NCI-H2107 (cell line): ENCODE measurements at regions not wholly inside any gene's neighbourhood (a gene's known extent, or its start where the extent isn't known, plus 50 kb on each side); places are given as distances from the start of the nearest gene placed in this dataset.

ENCODE experiments used
- DNase-seq: peaks from one replicate; lab custom pipeline; 2025; lab: John Stamatoyannopoulos, UW

- DNase-seq: no peak
These were observed 116.6 kb downstream of the GLI2 start for GRCh38 chr2:120852200-120852815.

DNA sequence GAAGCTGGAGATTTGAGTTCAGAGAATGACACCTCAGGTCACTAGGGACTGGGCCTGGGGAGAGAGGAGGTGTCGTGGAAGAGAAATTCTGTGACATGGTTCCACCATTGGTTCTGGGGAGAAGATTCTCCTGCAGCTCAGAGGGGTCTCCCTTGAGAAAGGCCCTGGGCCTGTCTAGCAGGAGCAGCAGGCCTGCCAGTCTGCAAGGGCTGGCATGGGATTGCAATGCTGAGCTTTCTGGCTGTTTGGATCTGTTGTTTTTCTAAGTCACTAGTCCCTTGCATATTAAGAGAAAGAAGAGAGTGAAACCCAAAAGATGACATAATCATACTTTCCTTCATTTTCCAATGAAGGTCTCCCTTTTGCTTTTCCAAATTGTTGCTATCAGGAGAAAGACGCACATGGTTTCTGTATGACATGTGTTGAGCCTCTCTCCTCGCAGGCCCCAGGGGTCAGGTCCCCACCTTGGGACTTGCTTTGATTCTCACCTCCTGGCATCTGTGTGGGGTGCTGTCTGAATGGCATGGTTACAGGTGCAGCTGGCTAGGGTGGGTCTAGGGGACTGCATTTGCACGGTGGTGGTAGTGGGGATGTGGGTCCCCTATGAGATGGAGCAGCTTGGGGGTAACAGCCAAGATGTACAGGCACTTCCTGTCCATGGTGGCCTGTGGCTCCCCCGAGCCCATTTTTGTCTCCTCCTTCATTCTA is 117.8 kb downstream of the GLI2 start:
- DNase-seq: no peak

DNA sequence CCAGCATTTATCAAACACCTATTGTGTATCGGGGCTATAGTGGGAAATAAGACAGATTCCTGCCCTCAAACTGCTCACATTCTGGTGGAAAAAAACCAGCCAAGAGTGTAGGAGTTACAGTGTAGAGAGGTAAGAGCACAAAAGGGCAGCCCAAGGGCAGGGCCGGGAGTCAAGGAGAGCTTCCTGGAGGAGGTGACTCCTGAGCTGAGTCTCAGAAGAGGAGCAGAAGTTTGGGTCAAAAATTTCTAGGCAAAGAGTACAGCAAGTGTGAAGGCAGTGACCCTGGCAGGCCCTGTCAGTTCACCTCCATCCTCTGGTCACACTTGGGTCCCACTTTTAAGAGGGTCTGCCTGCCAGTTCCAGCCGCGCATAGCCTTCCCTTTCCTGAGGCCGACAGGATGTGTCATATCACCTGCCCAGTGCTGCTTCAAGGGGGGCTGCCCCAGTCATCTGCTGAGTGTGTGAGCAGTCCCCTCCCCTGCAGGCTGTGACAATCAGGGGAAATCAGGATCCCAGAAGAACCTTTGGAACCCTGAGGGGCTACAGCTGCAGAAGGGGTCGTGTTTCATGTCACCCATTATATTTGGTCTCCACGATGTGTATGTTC is 118.4 kb downstream of the GLI2 start:
- DNase-seq: no peak

DNA sequence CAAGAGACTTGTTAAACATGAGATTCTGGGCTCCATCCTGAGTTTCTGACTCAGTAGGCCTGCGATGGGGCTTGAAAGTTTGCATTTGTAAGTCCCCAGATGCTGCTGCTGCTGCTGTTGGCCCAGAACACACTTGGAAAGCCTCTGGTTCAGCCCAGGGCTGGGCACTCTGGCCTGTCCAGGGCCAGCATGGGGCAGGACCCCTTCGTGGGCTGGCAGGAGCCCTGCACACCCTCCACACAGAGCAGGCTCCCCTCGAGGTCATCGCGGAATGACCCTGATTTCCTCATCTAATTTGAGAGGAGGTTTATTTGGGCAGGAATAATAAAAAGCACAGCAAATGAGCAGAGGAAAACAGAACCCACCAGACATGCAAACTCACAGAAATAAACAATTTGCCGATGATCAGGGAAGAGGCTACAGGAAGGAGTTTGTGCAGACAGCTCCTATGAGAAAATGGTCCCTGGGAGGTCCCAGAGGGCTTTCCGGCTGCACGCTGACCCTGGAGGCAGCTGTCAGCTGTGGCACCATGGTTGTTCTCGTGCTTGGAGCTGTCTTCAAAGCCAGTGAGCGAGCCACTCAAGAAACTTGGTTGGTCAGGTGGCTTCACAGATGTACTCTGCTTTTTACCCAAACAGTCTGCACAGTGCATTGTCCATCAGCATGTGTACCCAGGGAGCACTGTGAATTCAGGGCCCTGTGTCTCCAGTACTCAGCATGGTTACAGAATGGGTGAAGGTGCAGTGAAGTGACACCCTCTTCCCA is 119.3 kb downstream of the GLI2 start:
- DNase-seq: no peak

DNA sequence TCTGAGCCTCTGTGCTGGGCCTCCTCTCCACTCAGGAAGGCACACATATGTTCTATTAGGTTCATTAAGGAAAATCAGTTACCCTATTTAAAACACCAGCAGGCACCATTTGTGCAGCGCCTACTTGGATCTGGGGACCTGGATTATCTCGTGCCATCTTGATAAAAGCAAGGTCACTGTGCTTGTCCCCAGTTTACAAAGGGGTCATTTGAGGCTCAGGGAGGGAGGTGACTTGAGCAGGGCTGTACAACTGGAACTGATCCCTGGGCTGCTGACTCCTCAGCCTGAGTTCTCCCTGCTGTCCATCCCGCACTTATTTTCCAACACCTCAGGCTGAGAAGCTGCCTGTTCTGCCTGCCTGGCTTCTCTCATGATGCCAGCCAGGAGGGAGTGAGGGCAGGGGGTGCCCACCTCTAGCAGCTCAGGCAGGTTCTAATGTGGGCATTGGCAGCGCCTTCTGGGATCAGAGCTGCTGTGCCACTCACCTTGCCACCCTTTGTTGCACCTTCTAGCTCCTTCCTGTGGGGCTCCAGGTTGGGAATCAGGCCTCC is 120.3 kb downstream of the GLI2 start:
- DNase-seq: no peak

DNA sequence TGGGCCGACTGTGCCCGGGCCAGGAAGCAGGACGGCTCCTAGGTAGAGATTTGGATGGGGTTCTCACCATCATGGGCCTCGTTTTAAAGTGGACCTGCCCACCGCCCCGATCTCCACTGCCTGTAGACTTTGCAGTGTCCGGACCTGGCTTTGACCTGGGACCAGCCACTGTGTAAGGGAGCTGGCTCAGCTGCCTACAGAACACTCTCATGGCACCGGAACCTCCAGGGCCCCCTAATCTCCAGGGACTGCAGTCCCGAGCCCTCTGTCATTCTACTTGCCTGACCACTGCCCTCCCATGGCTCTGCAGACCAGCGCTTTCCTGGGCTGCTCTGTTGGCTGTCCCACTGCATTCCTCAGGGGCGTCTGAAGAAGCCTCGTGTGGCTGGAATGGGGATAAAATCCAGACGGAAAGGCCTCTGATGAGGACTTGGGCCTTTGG is 120.8 kb downstream of the GLI2 start:
- no peak for DNase-seq

DNA sequence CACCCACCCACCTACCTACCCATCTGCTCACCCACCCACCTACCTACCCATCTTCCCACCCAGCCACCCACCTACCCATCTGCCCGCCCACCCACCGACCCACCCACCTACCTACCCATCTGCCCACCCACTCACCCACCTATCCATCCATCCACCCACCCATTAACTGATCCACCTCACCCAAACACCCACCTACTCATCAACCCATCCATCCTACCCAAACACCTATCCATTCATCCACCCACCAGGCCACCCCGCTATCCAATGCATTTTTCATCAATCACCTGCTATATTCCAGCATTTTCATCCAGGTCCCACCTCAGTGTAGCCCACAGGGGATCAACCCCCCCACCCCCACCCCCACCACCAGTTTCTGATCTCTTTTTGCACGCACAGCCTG is 121.8 kb downstream of the GLI2 start:
- DNase-seq: no peak

GRCh38 chr2:120857931-120858330 is 122.3 kb downstream of the GLI2 start:
- DNase-seq: no peak

GRCh38 chr2:120858361-120859106 is 122.9 kb downstream of the GLI2 start:
- no peak for DNase-seq

DNA sequence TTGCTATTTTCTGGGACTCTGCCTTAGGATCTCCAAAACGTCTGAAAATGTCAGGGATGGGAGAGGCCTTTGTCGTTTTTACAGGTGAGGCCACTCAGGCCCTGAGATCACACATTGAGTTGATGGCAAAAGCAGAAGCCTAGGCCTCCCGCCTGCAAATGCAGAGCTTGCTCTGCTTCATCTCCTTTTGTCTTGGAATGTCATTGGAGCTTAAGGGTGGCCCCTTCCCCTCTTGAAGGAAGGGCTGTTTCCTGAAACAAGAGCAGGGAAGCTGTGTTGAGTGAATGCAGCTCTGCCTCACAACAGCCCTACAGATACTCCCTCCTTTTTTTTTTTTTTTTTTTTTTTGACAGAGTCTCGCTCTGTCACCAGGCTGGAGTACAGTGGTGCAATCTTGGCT is 123.5 kb downstream of the GLI2 start:
- no peak for DNase-seq

- no peak for DNase-seq
These were observed 124.3 kb downstream of the GLI2 start for GRCh38 chr2:120859814-120860578.

DNA sequence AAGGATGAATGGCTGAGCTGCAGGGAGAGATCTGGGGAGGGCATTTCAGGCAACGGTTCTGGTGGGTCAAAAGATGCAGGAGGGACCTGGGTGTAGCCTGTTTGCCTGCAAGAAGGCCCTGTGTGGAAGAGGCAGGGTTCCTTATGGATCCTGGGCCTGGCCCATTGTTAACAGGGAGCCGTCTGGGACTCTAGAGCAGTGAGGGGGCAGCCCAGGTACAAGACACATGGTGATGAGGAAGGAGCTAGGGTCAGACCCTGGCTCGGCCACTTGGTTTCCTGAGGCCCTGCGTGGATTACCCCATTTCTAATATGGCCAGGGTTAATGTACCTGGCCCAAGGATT is 124.9 kb downstream of the GLI2 start:
- DNase-seq: no peak

DNA sequence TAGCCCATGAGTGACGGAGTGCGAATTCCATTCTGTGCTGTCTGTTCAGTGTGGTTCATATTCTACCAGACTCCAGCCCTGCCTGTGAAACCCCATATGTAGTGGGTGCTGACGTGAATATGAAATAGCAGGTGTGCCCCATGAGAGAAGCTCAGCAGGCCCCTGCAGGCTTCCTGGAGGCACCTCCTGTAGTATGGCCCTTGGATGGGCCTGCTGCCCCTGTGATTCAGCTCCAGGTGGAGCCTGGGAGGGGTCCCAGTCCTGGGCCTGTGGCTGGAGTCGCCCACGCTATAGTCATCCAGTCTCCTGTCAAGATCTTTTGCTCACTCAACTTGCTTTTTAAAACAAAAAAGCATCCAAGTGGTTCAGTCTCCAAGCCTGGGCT is 125.5 kb downstream of the GLI2 start:
- no peak for DNase-seq

GRCh38 chr2:120861576-120862191 is 126.0 kb downstream of the GLI2 start:
- DNase-seq: no peak

- no peak for DNase-seq
These were observed 126.8 kb downstream of the GLI2 start for GRCh38 chr2:120862201-120863060.

GRCh38 chr2:120863146-120863545 is 127.5 kb downstream of the GLI2 start:
- no peak for DNase-seq

DNA sequence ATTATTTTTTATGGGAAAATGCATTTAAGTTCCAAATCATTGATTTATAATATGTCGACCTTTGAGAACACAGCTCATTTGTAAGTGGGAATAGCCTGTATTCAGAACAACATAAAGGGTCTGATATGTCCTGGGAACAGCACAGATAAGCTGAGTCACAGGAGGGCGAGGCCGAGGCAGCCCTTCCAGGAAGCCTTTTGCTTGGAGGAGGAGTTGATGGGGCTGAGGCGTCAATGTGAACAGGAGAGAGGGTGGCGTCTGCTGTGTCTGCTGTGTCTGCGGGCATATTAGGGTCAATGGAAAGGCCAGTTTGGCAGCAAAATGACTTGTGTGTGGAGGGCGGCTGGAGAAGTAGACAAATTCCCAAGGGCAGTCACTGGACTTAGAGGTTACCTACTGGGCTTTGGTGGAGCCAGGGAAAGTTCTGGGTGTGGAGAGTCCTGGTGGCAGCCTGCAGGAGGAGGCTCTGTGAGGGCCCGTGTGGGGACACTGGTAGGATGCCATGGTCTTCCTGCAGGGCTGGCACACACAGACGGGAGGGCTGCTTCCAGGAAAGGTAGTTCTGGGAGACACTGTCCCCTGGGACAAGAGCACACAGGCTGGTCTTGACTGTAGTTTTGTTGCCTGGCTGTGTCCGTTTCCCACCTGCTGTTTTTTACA is 128.1 kb downstream of the GLI2 start:
- no peak for DNase-seq

- no peak for DNase-seq
These were observed 129.3 kb downstream of the GLI2 start for GRCh38 chr2:120864981-120865380.

DNA sequence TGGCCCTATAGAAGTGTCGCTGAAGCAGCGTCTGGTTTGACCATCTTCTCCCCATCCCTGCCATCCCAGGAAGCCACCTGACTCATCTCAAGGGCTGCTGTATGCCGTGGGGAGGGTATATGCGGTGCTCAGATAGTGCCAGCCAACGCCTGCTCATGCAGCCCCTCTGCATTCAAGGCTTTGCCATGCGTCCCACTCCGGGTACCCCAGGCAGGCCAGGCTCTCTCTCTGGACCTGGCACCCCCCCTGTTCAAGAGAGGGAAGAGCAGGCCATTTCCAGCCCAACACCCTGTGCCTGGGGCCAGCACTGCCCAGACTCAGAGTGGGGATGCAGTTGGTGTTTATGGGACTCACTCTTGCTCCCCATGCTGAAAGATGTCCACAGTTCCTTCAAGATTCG is 130.0 kb downstream of the GLI2 start:
- DNase-seq: no peak
